Psoas muscle (tissue), 7 donors: ENCODE measurements at regions not wholly inside any gene's neighbourhood (a gene's known extent, or its start where the extent isn't known, plus 50 kb on each side); places are given as distances from the start of the nearest gene placed in this dataset.

Experiments
- ATAC-seq, 4 donors: fragments of 200-7000 bp; cut with Tn5 transposase; one replicate each; pipeline ENCODE4 v1.9.1; 2020; ENCODE audit warnings: moderate library complexity in 3 of 4, mild to moderate bottlenecking in 2 of 4
- DNase-seq, 2 donors: peaks; one replicate each; pipeline ENCODE4 v3.0.0-alpha.2; 2020
- H3K27ac ChIP-seq: fragments of 200-600 bp; one replicate; pipeline ENCODE4 v1.8.0; 2022
- H3K27me3 ChIP-seq, 3 donors: fragments of 200-600 bp in 1 of 3; one replicate each; pipeline versions ENCODE4 v1.6.1 to v1.8.0; 2013 to 2022; ENCODE audit warnings: low read length in 2 of 3, mild to moderate bottlenecking in 2 of 3, moderate library complexity in 1 of 3; ENCODE audit not compliant: insufficient read depth in 3 of 3
- H3K36me3 ChIP-seq, 2 donors: fragments of 200-600 bp in 1 of 2; one replicate each; pipeline versions ENCODE4 v1.6.1 to v1.8.0; 2013 to 2022; ENCODE audit warnings: low read depth in 1 of 2, mild to moderate bottlenecking in 1 of 2, moderate library complexity in 1 of 2; ENCODE audit not compliant: insufficient read depth in 1 of 2
- H3K4me1 ChIP-seq: fragments of 200-600 bp; one replicate; pipeline ENCODE4 v1.8.0; 2022
- H3K4me3 ChIP-seq: fragments of 200-600 bp; one replicate; pipeline ENCODE4 v1.8.0; 2022; ENCODE audit warnings: mild to moderate bottlenecking
- H3K9me3 ChIP-seq: fragments of 200-600 bp; one replicate; pipeline ENCODE4 v1.8.0; 2022
- WGBS, 3 donors: extraction: QIAGEN DNeasy Blood & Tissue Kit; methylation state at CpG; one replicate each; pipeline versions ENCODE4 v1.1.6 to v1.1.7; 2013; 5-methylcytosine and 5-hydroxymethylcytosine counted together
- intact Hi-C, 2 donors: fragments of 100-400 bp; cut with DNase I; formaldehyde crosslinking; loops; one replicate each; pipeline versions ENCODE4 v1.11.0 to v1.14.2; 2022
- TF ChIP-seq, protein P1 (sequence below): fragments of 200-600 bp; IDR thresholded peaks from one replicate; pipeline ENCODE4 v1.8.0; 2022; ENCODE audit warnings: antibody characterized with exemption
- donor health status: healthy with polysubstance abuse.
- donor health status: DM: no; HTN: no; CAD: no; lungs with moderate emphysema.
- donor health status: Bipolar disorder and iron deficiency.
- donor health status: healthy.
- donor health status: DM: yes; HTN: yes; CAD: no.
- donor health status: DM: no; HTN: no; CAD: no.
- donor health status: DM: yes; HTN: yes; CAD: no.

DNA sequence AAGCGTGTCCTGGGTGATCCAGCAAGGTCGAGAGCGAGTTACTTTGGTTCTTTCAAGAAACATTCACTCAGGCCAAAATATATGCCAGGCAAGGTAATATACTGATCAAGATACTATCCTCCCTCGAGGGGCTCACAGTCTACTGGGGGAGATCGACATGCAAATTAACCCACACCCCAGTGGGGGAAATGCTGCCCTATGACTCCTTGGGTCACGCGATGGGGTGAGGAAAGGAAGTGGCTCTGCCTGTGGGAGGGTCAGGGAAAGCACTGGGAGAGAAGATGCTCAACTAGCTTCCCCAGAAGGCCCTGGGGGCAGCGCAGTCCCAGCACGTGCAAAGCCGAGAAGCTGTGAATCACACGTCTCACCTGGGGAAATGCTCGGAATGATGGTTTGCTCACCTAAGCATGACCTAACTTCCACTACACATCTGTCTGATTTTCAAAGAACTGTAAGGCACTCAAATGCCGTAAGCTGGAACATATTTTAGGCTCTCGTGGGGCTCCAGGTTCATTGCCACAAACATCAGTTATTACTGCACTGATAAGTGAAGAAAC is 130.7 kb downstream of the RCN1 start:
- intact Hi-C loops, result no loop called here
- Histone ChIP-seq H3K9me3 (no peaks in the 10 kb centered on the region), H3K27ac (no peak overlapping the region), H3K27me3 (peaks cover 0 to 2% (median 0%) of the 10 kb centered on the region in 3 donors), H3K36me3 (no peaks in the 10 kb centered on the region), H3K4me3 (no peak overlapping the region), H3K4me1 (no peaks in the 10 kb centered on the region)
- ATAC-seq, result no peak
- 82 to 88% (median 85%) methylated on average over 14 of the region's 14 CpGs for WGBS, 3 donors
- TF ChIP-seq, protein P1, sequence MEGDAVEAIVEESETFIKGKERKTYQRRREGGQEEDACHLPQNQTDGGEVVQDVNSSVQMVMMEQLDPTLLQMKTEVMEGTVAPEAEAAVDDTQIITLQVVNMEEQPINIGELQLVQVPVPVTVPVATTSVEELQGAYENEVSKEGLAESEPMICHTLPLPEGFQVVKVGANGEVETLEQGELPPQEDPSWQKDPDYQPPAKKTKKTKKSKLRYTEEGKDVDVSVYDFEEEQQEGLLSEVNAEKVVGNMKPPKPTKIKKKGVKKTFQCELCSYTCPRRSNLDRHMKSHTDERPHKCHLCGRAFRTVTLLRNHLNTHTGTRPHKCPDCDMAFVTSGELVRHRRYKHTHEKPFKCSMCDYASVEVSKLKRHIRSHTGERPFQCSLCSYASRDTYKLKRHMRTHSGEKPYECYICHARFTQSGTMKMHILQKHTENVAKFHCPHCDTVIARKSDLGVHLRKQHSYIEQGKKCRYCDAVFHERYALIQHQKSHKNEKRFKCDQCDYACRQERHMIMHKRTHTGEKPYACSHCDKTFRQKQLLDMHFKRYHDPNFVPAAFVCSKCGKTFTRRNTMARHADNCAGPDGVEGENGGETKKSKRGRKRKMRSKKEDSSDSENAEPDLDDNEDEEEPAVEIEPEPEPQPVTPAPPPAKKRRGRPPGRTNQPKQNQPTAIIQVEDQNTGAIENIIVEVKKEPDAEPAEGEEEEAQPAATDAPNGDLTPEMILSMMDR, result no peak
- DNase-seq, result no peak

DNA sequence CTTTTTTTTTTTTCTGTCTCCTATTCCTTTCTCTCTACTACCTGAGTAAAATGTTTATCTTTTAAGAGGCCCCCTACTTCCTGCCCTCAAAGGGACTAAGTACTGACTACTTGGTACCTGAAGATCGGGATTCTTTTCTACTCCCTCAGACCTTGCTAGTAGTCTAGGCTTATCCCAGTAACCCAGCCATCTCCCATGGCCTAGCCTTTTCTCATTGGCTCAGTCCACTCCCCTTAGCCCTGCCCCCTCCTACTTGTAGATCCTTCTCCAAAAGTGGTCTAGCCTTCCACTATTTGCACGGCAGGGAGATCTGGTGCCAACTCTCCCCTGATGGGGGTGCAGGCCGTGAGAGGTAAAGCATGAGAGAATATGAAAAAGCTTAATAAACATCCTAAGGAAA is 133.7 kb downstream of the RCN1 start:
- no peaks in the 10 kb centered on the region for H3K9me3 ChIP-seq
- H3K27me3 ChIP-seq, result no peaks in the 10 kb centered on the region
- H3K4me3 ChIP-seq, result no peak overlapping the region
- ATAC-seq (no peak), DNase-seq (no peak)
- H3K4me1 ChIP-seq, result no peaks in the 10 kb centered on the region
- no peaks in the 10 kb centered on the region for H3K36me3 ChIP-seq
- intact Hi-C loops, result no loop called here
- TF ChIP-seq, protein P1, result no peak
- no peak overlapping the region for H3K27ac ChIP-seq
- 65 to 75% (median 68%) methylated on average over 3 of the region's 3 CpGs for WGBS, 3 donors

DNA sequence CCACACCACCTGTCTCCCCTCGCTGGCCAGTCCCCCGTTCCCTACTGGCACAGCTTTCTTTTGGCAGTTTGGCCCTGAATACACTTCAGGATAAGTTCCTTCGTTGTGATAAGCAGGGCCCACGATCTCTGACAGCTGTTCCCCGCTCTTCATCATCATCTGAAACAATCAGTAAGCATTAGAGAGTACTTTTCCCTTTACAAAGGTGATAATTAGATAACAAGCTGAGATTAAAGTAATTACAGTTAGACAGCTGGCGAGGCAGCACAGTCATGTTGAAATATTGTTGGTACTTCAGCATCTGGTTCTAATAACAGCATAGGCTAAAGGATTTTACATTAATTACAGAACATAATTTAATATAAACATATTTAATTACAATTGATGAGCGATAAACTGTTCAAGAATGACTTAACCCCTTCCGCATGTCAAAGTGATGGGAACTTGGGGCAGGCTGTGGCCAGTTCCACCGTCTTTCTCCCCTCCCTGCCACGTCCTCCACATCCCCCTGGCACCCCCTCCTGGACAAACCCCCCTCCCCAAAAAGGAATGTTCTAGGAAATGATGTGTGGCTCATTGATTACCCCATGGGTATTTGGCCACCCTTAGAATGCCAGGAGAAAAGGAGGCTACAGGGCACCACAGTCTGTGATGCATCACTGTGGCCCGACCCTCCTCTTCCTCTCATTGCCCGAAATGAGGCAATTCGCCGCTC is 134.9 kb downstream of the RCN1 start:
- WGBS, 3 donors, result 54 to 63% (median 55%) methylated on average over 14 of the region's 14 CpGs
- DNase-seq (no peak), ATAC-seq (no peak)
- TF ChIP-seq, protein P1, result no peak
- H3K27ac ChIP-seq, result no peak overlapping the region
- no peaks in the 10 kb centered on the region for H3K36me3 ChIP-seq
- no peaks in the 10 kb centered on the region for H3K9me3 ChIP-seq
- no peaks in the 10 kb centered on the region for H3K4me1 ChIP-seq
- no peaks in the 10 kb centered on the region for H3K27me3 ChIP-seq
- intact Hi-C loops, result no loop called here
- H3K4me3 ChIP-seq, result no peak overlapping the region

DNA sequence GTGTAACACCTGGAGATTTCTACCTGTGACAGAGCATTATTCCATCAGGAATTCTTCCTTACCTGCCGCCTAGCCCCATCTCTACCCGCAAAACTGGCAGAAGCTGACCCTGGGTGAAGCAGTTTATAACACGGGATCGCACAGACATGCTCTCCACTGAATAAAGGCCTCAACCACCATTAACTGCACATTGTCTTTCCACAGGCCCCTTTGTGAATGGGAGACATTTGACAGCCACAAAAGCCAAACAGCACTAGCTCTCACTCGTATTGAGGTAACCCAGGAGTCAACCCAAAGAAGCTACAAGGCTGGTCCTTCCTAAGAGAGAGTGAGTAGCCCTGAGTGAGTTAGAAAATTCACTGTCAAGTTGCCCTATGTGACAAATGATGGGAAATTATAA is 135.6 kb downstream of the RCN1 start:
- H3K9me3 ChIP-seq, result no peaks in the 10 kb centered on the region
- no peaks in the 10 kb centered on the region for H3K36me3 ChIP-seq
- intact Hi-C loops, result no loop called here
- 80 to 84% (median 82%) methylated on average over 5 of the region's 5 CpGs for WGBS, 3 donors
- no peaks in the 10 kb centered on the region for H3K27me3 ChIP-seq
- TF ChIP-seq, protein P1, result no peak
- no peaks in the 10 kb centered on the region for H3K4me1 ChIP-seq
- no peak overlapping the region for H3K4me3 ChIP-seq
- H3K27ac ChIP-seq, result no peak overlapping the region
- ATAC-seq (no peak), DNase-seq (no peak)
